Hepatocyte (in vitro differentiated cells): ENCODE measurements at regions not wholly inside any gene's neighbourhood (a gene's known extent, or its start where the extent isn't known, plus 50 kb on each side); places are given as distances from the start of the nearest gene placed in this dataset.

Experiments
- DNase-seq: peaks from one replicate; pipeline ENCODE4 v3.0.0-alpha.2; 2016; ENCODE audit warnings: low spot score
- H2AFZ ChIP-seq: fragments of 200-600 bp; sonication (generic); 2 replicates; pipeline ENCODE4 v1.6.0; 2016; ENCODE audit warnings: antibody characterized with exemption, mild to moderate bottlenecking
- H3K27ac ChIP-seq: fragments of 200-600 bp; sonication (generic); 2 replicates; pipeline ENCODE4 v1.5.1; 2016; ENCODE audit warnings: mild to moderate bottlenecking
- H3K27me3 ChIP-seq: fragments of 200-600 bp; sonication (generic); 2 replicates; pipeline ENCODE4 v1.6.1; 2016
- H3K36me3 ChIP-seq: fragments of 200-600 bp; sonication (generic); replicated peaks from 2 replicates; pipeline ENCODE4 v1.5.1; 2016; ENCODE audit warnings: low read depth; ENCODE audit not compliant: insufficient read depth
- H3K4me1 ChIP-seq: fragments of 200-600 bp; sonication (generic); 2 replicates; pipeline ENCODE4 v1.5.1; 2016; ENCODE audit warnings: mild to moderate bottlenecking, moderate library complexity; ENCODE audit not compliant: insufficient read depth
- H3K4me2 ChIP-seq: fragments of 200-600 bp; sonication (generic); 2 replicates; pipeline ENCODE4 v1.6.0; 2016
- H3K4me3 ChIP-seq: fragments of 200-600 bp; sonication (generic); 2 replicates; pipeline ENCODE4 v1.5.1; 2016; ENCODE audit warnings: mild to moderate bottlenecking
- H3K79me2 ChIP-seq: fragments of 200-600 bp; sonication (generic); 2 replicates; pipeline ENCODE4 v1.6.0; 2017; ENCODE audit warnings: mild to moderate bottlenecking
- H3K9me2 ChIP-seq: fragments of 200-600 bp; sonication (generic); replicated peaks from 2 replicates; pipeline ENCODE4 v1.6.0; 2017; ENCODE audit warnings: mild to moderate bottlenecking; ENCODE audit not compliant: insufficient read depth
- H3K9me3 ChIP-seq: fragments of 200-600 bp; sonication (generic); 2 replicates; pipeline ENCODE4 v1.5.1; 2016; ENCODE audit warnings: low read depth, mild to moderate bottlenecking
- H4K20me1 ChIP-seq: fragments of 200-600 bp; sonication (generic); 2 replicates; pipeline ENCODE4 v1.6.0; 2016; ENCODE audit warnings: mild to moderate bottlenecking; ENCODE audit not compliant: insufficient read depth, poor library complexity, severe bottlenecking
- CTCF ChIP-seq: fragments of 200-600 bp; sonication (generic); IDR thresholded peaks from 2 replicates; pipeline ENCODE4 v1.5.1; 2016; ENCODE audit warnings: antibody characterized with exemption, mild to moderate bottlenecking; ENCODE audit not compliant: poor library complexity
- EZH2 ChIP-seq: fragments of 200-600 bp; sonication (generic); IDR thresholded peaks from 2 replicates; pipeline ENCODE4 v1.6.1; 2016; ENCODE audit warnings: antibody characterized with exemption, mild to moderate bottlenecking, borderline replicate concordance
- EZH2phosphoT487 ChIP-seq: fragments of 200-600 bp; sonication (generic); IDR thresholded peaks from one replicate; pipeline ENCODE4 v1.6.1; 2018; ENCODE audit warnings: antibody characterized with exemption, mild to moderate bottlenecking, low read depth, moderate library complexity; ENCODE audit not compliant: unreplicated experiment, severe bottlenecking
- WGBS: methylation state at CpG from one replicate; pipeline ENCODE4 v1.1.6; 2016; ENCODE audit warnings: low lambda C conversion rate; ENCODE audit errors: missing lambda C conversion rate; 5-methylcytosine and 5-hydroxymethylcytosine counted together

- no peaks in the 10 kb centered on the region for H3K9me2 ChIP-seq
- H2AFZ ChIP-seq = peak overlapping the region; percentile 21
- no peak overlapping the region for H3K4me3 ChIP-seq
- no peak for DNase-seq
- no peaks in the 10 kb centered on the region for H3K27me3 ChIP-seq
- no peaks in the 10 kb centered on the region for H3K9me3 ChIP-seq
- no peak for TF ChIP-seq EZH2
- no peak for TF ChIP-seq EZH2phosphoT487
- no peak for TF ChIP-seq CTCF
- H3K79me2 ChIP-seq = no peaks in the 10 kb centered on the region
- 94% methylated on average over 2 of the region's 2 CpGs for WGBS
- no peaks in the 10 kb centered on the region for H3K36me3 ChIP-seq
- no peaks in the 10 kb centered on the region for H3K4me1 ChIP-seq
- H4K20me1 ChIP-seq = no peaks in the 10 kb centered on the region
- H3K4me2 ChIP-seq = no peak overlapping the region
- H3K27ac ChIP-seq = no peak overlapping the region
Measured at GRCh38 chr14:43674273-43674672, 832.8 kb downstream of the FSCB start.

- 87% methylated on average over 3 of the region's 3 CpGs for WGBS
Measured at GRCh38 chr14:43671716-43672485, 835.2 kb downstream of the FSCB start.

GRCh38 chr14:43669355-43669754 lies 837.7 kb downstream of the FSCB start:
- H3K4me1 ChIP-seq = no peaks in the 10 kb centered on the region
- TF ChIP-seq EZH2 = no peak
- TF ChIP-seq EZH2phosphoT487 = no peak
- no peak for TF ChIP-seq CTCF
- H4K20me1 ChIP-seq = no peaks in the 10 kb centered on the region
- WGBS = 86% methylated on average over 1 of the region's 1 CpG
- no peaks in the 10 kb centered on the region for H3K36me3 ChIP-seq
- H3K9me2 ChIP-seq = no peaks in the 10 kb centered on the region
- no peak overlapping the region for H3K27ac ChIP-seq
- no peak for DNase-seq
- no peak overlapping the region for H3K4me3 ChIP-seq
- no peaks in the 10 kb centered on the region for H3K79me2 ChIP-seq
- no peaks in the 10 kb centered on the region for H3K27me3 ChIP-seq
- H3K4me2 ChIP-seq = no peak overlapping the region
- H3K9me3 ChIP-seq = no peaks in the 10 kb centered on the region
- no peak overlapping the region for H2AFZ ChIP-seq

More at GRCh38 chr14:43671716-43672485, 835.2 kb downstream of the FSCB start:
- no peaks in the 10 kb centered on the region for H3K9me2 ChIP-seq
- no peak overlapping the region for H3K4me2 ChIP-seq
- H3K27me3 ChIP-seq = no peaks in the 10 kb centered on the region
- H3K9me3 ChIP-seq = no peaks in the 10 kb centered on the region
- no peak overlapping the region for H3K27ac ChIP-seq
- H3K4me3 ChIP-seq = no peak overlapping the region
- TF ChIP-seq CTCF = no peak
- no peak for TF ChIP-seq EZH2
- no peak for TF ChIP-seq EZH2phosphoT487
- H3K4me1 ChIP-seq = no peaks in the 10 kb centered on the region
- no peaks in the 10 kb centered on the region for H4K20me1 ChIP-seq
- no peaks in the 10 kb centered on the region for H3K79me2 ChIP-seq
- DNase-seq = no peak
- no peak overlapping the region for H2AFZ ChIP-seq
- no peaks in the 10 kb centered on the region for H3K36me3 ChIP-seq
